ENCODE measurements at regions not wholly inside any gene's neighbourhood (a gene's known extent, or its start where the extent isn't known, plus 50 kb on each side); places are given as distances from the start of the nearest gene placed in this dataset.

DNA sequence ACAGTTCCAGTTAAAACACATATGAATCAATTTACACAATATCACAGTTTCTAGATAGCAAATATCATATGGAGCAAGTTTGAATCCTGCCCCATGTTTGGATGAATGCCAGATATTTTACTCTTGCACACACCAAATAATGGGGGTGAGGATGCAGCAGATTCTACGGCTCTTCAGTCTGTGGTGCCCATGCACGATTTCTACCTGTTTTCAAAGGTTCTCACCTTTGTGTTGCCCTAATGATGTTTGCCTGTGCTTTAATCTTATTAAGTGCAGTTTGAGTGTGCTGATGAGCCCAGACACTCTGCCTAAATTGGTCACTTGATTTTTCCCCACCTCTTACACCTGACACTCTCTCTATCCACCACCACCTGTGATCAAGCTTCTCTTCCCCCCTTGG lies 119.6 kb downstream of the NPY start:
- TF ChIP-seq, protein P1, sequence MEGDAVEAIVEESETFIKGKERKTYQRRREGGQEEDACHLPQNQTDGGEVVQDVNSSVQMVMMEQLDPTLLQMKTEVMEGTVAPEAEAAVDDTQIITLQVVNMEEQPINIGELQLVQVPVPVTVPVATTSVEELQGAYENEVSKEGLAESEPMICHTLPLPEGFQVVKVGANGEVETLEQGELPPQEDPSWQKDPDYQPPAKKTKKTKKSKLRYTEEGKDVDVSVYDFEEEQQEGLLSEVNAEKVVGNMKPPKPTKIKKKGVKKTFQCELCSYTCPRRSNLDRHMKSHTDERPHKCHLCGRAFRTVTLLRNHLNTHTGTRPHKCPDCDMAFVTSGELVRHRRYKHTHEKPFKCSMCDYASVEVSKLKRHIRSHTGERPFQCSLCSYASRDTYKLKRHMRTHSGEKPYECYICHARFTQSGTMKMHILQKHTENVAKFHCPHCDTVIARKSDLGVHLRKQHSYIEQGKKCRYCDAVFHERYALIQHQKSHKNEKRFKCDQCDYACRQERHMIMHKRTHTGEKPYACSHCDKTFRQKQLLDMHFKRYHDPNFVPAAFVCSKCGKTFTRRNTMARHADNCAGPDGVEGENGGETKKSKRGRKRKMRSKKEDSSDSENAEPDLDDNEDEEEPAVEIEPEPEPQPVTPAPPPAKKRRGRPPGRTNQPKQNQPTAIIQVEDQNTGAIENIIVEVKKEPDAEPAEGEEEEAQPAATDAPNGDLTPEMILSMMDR (IDR thresholded peaks at IDR 0.05) = no peak
- no peak for TF ChIP-seq POLR2A (IDR thresholded peaks at IDR 0.05)
